ENCODE measurements at regions not wholly inside any gene's neighbourhood (a gene's known extent, or its start where the extent isn't known, plus 50 kb on each side); places are given as distances from the start of the nearest gene placed in this dataset.

DNA sequence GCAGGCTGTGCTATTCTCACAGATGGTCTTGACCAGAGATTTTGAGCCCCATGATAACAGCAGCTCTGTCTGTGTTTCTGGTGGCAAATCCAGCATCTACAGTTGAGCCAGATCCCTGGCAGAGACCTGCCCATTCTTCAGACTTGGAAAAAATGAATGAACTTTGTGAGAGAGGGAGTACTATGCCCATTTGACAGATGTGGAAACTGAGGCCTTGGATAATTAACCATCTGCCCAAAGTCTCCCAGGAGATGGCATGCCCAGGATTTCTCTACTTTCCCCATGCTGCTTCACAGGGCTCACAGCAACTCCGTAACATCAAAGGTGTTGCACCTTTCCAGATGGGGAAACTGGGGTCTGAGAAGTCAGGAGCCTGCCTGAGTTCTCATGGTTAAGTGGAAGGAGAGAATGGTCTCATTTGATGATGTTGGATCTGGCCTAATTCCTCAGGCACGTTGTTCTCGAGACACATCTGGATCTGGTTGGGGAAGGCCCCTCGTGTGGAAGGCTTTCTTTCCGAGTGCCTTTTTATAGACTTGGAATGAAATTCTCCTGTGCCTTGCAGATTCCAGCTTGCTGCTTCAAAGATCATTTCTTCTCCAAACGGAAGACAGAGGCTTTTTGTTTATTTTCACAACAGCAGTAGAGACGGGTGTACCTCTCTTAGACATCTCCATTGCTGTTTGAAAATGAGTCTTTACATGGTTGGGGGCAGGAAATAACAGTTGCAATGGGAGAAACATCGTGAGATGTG, 73.3 kb upstream of the STX18 start (continued):
- no peak for TF ChIP-seq ZNF394 (tag by site-specific recombination; IDR thresholded peaks at IDR 0.05; ENCODE audit: borderline replicate concordance)
- TF ChIP-seq PRDM1 (tag by site-specific recombination; IDR thresholded peaks at IDR 0.05) = no peak
- TF ChIP-seq ZNF501 (tag by site-specific recombination; IDR thresholded peaks at IDR 0.05) = no peak

DNA sequence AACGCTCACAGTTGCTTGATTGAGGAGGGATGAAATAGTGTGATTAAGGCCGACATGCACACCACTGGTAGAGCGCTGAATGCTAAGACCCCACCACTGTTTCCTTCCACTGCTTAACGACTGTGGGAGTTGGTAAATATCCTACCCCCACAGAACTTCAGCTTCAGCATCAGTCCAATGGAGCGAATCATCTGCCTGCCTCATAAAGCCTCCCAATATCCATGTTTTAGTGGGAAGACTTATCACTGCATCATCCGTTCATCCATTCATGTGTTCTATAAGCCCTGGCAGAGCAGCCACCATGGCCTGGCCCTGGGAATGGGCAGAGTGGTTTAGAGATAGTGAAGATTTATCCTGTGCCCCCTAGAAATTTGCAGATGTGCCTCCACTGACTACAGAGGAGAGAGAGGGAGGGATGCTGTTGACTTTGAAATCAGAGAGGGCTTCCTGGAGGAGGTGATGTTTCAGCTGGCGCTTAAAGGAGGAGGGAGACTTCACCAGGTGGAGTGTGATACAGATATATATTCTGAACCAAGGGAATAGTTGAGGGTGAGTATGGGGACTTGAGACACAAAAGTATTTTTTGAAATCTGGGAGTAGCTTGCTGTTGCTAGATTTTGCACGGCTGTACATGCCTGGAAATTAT, 71.9 kb upstream of the STX18 start:
- no peak for TF ChIP-seq OVOL3 (tag by site-specific recombination; IDR thresholded peaks at IDR 0.05)
- TF ChIP-seq, protein P1, sequence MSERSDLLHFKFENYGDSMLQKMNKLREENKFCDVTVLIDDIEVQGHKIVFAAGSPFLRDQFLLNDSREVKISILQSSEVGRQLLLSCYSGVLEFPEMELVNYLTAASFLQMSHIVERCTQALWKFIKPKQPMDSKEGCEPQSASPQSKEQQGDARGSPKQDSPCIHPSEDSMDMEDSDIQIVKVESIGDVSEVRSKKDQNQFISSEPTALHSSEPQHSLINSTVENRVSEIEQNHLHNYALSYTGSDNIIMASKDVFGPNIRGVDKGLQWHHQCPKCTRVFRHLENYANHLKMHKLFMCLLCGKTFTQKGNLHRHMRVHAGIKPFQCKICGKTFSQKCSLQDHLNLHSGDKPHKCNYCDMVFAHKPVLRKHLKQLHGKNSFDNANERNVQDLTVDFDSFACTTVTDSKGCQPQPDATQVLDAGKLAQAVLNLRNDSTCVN (tag by site-specific recombination; optimal IDR thresholded peaks at IDR 0.05) = no peak
- no peak for TF ChIP-seq ZNF830 (tag by site-specific recombination; IDR thresholded peaks at IDR 0.05; ENCODE audit: low read depth)
- TF ChIP-seq HOXC10 (CRISPR knock-in tag; IDR thresholded peaks at IDR 0.05) = no peak
- no peak for TF ChIP-seq MZF1 (tag by site-specific recombination; IDR thresholded peaks at IDR 0.05; ENCODE audit: borderline replicate concordance)
- TF ChIP-seq, protein P2, sequence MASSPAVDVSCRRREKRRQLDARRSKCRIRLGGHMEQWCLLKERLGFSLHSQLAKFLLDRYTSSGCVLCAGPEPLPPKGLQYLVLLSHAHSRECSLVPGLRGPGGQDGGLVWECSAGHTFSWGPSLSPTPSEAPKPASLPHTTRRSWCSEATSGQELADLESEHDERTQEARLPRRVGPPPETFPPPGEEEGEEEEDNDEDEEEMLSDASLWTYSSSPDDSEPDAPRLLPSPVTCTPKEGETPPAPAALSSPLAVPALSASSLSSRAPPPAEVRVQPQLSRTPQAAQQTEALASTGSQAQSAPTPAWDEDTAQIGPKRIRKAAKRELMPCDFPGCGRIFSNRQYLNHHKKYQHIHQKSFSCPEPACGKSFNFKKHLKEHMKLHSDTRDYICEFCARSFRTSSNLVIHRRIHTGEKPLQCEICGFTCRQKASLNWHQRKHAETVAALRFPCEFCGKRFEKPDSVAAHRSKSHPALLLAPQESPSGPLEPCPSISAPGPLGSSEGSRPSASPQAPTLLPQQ (tag by site-specific recombination; IDR thresholded peaks at IDR 0.05) = no peak
- TF ChIP-seq, protein P3, sequence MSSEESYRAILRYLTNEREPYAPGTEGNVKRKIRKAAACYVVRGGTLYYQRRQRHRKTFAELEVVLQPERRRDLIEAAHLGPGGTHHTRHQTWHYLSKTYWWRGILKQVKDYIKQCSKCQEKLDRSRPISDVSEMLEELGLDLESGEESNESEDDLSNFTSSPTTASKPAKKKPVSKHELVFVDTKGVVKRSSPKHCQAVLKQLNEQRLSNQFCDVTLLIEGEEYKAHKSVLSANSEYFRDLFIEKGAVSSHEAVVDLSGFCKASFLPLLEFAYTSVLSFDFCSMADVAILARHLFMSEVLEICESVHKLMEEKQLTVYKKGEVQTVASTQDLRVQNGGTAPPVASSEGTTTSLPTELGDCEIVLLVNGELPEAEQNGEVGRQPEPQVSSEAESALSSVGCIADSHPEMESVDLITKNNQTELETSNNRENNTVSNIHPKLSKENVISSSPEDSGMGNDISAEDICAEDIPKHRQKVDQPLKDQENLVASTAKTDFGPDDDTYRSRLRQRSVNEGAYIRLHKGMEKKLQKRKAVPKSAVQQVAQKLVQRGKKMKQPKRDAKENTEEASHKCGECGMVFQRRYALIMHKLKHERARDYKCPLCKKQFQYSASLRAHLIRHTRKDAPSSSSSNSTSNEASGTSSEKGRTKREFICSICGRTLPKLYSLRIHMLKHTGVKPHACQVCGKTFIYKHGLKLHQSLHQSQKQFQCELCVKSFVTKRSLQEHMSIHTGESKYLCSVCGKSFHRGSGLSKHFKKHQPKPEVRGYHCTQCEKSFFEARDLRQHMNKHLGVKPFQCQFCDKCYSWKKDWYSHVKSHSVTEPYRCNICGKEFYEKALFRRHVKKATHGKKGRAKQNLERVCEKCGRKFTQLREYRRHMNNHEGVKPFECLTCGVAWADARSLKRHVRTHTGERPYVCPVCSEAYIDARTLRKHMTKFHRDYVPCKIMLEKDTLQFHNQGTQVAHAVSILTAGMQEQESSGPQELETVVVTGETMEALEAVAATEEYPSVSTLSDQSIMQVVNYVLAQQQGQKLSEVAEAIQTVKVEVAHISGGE (tag by site-specific recombination; conservative IDR thresholded peaks at IDR 0.05; ENCODE audit: low read depth) = no peak
- no peak for TF ChIP-seq ZNF426 (tag by site-specific recombination; IDR thresholded peaks at IDR 0.05)
- TF ChIP-seq WT1 (tag by site-specific recombination; IDR thresholded peaks at IDR 0.05) = no peak
- no peak for TF ChIP-seq ZBTB17 (tag by site-specific recombination; IDR thresholded peaks at IDR 0.05)
- no peak for TF ChIP-seq ZFHX2 (tag by site-specific recombination; conservative IDR thresholded peaks at IDR 0.05)
- TF ChIP-seq, protein P4, sequence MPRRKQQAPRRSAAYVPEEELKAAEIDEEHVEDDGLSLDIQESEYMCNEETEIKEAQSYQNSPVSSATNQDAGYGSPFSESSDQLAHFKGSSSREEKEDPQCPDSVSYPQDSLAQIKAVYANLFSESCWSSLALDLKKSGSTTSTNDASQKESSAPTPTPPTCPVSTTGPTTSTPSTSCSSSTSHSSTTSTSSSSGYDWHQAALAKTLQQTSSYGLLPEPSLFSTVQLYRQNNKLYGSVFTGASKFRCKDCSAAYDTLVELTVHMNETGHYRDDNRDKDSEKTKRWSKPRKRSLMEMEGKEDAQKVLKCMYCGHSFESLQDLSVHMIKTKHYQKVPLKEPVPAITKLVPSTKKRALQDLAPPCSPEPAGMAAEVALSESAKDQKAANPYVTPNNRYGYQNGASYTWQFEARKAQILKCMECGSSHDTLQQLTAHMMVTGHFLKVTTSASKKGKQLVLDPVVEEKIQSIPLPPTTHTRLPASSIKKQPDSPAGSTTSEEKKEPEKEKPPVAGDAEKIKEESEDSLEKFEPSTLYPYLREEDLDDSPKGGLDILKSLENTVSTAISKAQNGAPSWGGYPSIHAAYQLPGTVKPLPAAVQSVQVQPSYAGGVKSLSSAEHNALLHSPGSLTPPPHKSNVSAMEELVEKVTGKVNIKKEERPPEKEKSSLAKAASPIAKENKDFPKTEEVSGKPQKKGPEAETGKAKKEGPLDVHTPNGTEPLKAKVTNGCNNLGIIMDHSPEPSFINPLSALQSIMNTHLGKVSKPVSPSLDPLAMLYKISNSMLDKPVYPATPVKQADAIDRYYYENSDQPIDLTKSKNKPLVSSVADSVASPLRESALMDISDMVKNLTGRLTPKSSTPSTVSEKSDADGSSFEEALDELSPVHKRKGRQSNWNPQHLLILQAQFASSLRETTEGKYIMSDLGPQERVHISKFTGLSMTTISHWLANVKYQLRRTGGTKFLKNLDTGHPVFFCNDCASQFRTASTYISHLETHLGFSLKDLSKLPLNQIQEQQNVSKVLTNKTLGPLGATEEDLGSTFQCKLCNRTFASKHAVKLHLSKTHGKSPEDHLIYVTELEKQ (tag by site-specific recombination; IDR thresholded peaks at IDR 0.05; ENCODE audit: borderline replicate concordance) = no peak
- TF ChIP-seq ZNF416 (tag by site-specific recombination; IDR thresholded peaks at IDR 0.05) = no peak
- TF ChIP-seq SETDB1 (IDR thresholded peaks at IDR 0.05; ENCODE audit: insufficient read length, low read length) = no peak
- TF ChIP-seq ZNF514 (tag by site-specific recombination; IDR thresholded peaks at IDR 0.05) = no peak

More for the DNA sequence above, 71.9 kb upstream of the STX18 start:
- ChIA-PET CTCF (interaction anchor here (0.6 kb wide), 2 partner anchors 332 to 437 kb away, joined by 3 read pairs; partner anchors contain the start of gene STK32B), POLR2A (no interaction called here)
- Histone ChIP-seq H3K4me1 (ENCODE audit: control insufficient read depth, insufficient read depth, low read length) (no peaks in the 10 kb centered on the region), H3K27ac (ENCODE audit: extremely low read depth, low read depth, low read length) (no peak overlapping the region), H3K9me3 (ENCODE audit: control insufficient read depth, insufficient read depth, low read depth, low read length) (no peaks in the 10 kb centered on the region), H3K36me3 (ENCODE audit: control insufficient read depth in 2 of 2, insufficient read depth in 1 of 2, low read length in 2 of 2) (no peaks in the 10 kb centered on the region), H3K4me3 (ENCODE audit: low read depth, low read length) (no peak overlapping the region)

Measured in HEK293 (cell line).